ENCODE measurements at regions not wholly inside any gene's neighbourhood (a gene's known extent, or its start where the extent isn't known, plus 50 kb on each side); places are given as distances from the start of the nearest gene placed in this dataset.

DNA sequence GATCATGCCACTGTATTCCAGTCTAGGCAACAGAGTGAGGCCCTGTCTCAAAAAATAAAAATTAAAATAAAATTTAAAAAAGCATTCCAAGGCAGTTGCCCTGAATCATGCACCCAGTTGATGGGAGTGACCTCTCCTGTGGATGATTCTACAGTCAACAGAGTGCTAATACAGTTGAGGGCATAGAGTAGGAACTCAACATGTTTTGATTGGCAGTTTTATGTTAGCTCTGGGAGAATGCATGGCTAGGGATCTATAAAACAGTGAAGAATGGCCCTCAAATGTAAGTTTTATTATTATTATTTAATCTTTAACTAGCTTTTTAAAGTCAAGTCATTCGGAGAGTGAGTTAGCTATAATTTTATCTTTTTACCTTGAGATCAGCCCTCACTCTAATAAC is 228.5 kb upstream of the ITGA4 start:
- in situ Hi-C loops (cut with MboI; ENCODE audit: low sequenced_read_pairs), result no loop called here
- Histone ChIP-seq H3K23ac (ENCODE audit: low read depth, low read length) (no peak overlapping the region), H2BK15ac (ENCODE audit: low read depth, low read length) (no peak overlapping the region), H2AFZ (replicated peaks; ENCODE audit: low read length, poor library complexity) (no peak overlapping the region), H3K9me3 (ENCODE audit: control insufficient read depth, insufficient read depth, low read length) (no peaks in the 10 kb centered on the region), H3K27ac (ENCODE audit: insufficient read depth, low read length) (no peak overlapping the region), H3K4me1 (ENCODE audit: control insufficient read depth, insufficient read depth, low read length) (no peaks in the 10 kb centered on the region), H3K56ac (ENCODE audit: extremely low read depth, insufficient read depth, low read length) (no peak overlapping the region), H3K18ac (ENCODE audit: low read depth, low read length) (no peak overlapping the region), H3K14ac (replicated peaks; ENCODE audit: low read depth, low read length) (no peak overlapping the region), H3K79me1 (ENCODE audit: low read depth in 1 of 2, low read length in 2 of 2) (no peaks in the 10 kb centered on the region), H4K20me1 (ENCODE audit: insufficient read depth, low read length) (no peaks in the 10 kb centered on the region), H2AK5ac (ENCODE audit: low read depth, low read length) (no peak overlapping the region), H2BK120ac (ENCODE audit: low read depth, low read length) (no peak overlapping the region), H4K91ac (ENCODE audit: insufficient read depth, low read depth, low read length) (no peak overlapping the region), H2BK5ac (ENCODE audit: low read depth, low read length, poor library complexity, severe bottlenecking) (no peak overlapping the region), H3K4me3 (ENCODE audit: insufficient read depth, low read depth, low read length) (no peak overlapping the region), H3K9ac (ENCODE audit: low read depth, low read length) (no peak overlapping the region), H3K9me1 (ENCODE audit: insufficient read depth, low read length) (no peaks in the 10 kb centered on the region), H4K5ac (ENCODE audit: low read depth, low read length) (no peak overlapping the region), H4K8ac (ENCODE audit: low read depth in 2 of 2, low read length in 2 of 2) (no peak overlapping the region), H2AK9ac (replicated peaks; ENCODE audit: low read depth, low read length, poor library complexity) (no peak overlapping the region), H2BK20ac (ENCODE audit: low read depth, low read length) (no peak overlapping the region), H3K36me3 (ENCODE audit: control insufficient read depth, insufficient read depth, low read length) (no peaks in the 10 kb centered on the region), H3K4ac (ENCODE audit: low read depth, low read length) (no peak overlapping the region), H3K4me2 (ENCODE audit: low read depth, low read length) (no peak overlapping the region), H3K27me3 (ENCODE audit: control insufficient read depth, insufficient read depth, low read length) (no peaks in the 10 kb centered on the region)
- ChIA-PET CTCF (no interaction called here), POLR2A (ENCODE audit: unreplicated experiment) (no interaction called here)
- dilution Hi-C loops (cut with HindIII; ENCODE audit: low sequenced_read_pairs, unreplicated experiment), result no loop called here
- WGBS, 2 experiments (ENCODE audit: extremely low coverage in 2 of 2, insufficient read length in 1 of 2), result no CpG with 5 or more reads among the region's 1 CpG
- BruUV-seq (replicated peaks), result no TSS peak
- ATAC-seq (ENCODE audit: low read depth), result no peak
- intact Hi-C loops (cut with micrococcal nuclease), result no loop called here
- no peak for DNase-seq
- TF ChIP-seq USF2 (IDR thresholded peaks at IDR 0.05; ENCODE audit: low read depth, low read length) (no peak), SMC3 (IDR thresholded peaks at IDR 0.05; ENCODE audit: low read depth, low read length) (no peak), BHLHE40 (IDR thresholded peaks at IDR 0.05; ENCODE audit: low read depth, low read length) (no peak), MXI1 (IDR thresholded peaks at IDR 0.05; ENCODE audit: borderline replicate concordance, low read depth, low read length) (no peak), MAFK (IDR thresholded peaks at IDR 0.05; ENCODE audit: low read depth, low read length) (no peak), CEBPB (IDR thresholded peaks at IDR 0.05; ENCODE audit: low read depth, low read length) (no peak), MAZ (IDR thresholded peaks at IDR 0.05; ENCODE audit: borderline replicate concordance, low read depth, low read length) (no peak), CTCF (conservative IDR thresholded peaks at IDR 0.05; ENCODE audit: low read depth, low read length) (no peak), FOS (IDR thresholded peaks at IDR 0.05; ENCODE audit: low read depth, low read length) (no peak), POLR2A (IDR thresholded peaks at IDR 0.05; ENCODE audit: low read depth, low read length) (no peak)
- TF ChIP-seq, protein P1, sequence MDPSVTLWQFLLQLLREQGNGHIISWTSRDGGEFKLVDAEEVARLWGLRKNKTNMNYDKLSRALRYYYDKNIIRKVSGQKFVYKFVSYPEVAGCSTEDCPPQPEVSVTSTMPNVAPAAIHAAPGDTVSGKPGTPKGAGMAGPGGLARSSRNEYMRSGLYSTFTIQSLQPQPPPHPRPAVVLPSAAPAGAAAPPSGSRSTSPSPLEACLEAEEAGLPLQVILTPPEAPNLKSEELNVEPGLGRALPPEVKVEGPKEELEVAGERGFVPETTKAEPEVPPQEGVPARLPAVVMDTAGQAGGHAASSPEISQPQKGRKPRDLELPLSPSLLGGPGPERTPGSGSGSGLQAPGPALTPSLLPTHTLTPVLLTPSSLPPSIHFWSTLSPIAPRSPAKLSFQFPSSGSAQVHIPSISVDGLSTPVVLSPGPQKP (IDR thresholded peaks at IDR 0.05; ENCODE audit: borderline replicate concordance, low read depth, low read length), result no peak
